ENCODE measurements at regions not wholly inside any gene's neighbourhood (a gene's known extent, or its start where the extent isn't known, plus 50 kb on each side); places are given as distances from the start of the nearest gene placed in this dataset.

DNA sequence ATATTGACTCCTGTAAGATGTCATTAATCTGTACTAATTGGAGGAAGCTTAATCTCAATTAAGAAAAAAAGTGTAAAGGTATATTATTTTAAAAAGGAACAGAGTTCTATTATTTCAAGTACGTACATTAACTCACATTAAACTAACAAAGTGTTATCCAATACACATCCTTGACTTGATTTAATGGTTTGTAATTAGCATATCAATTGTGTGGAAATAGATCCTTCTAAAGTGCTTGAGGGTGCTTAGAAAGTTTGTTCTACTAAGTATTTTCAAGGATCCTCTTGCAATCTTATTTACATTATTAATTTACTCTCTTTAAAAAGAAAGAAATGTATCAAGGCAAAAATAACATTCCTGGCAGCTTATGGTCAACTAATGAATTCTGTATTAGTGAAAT lies 720.3 kb downstream of the KCNJ3 start:
- Histone ChIP-seq H2AK9ac (replicated peaks; ENCODE audit: low read depth, low read length, poor library complexity) (no peak overlapping the region), H3K9ac (ENCODE audit: low read depth, low read length) (no peak overlapping the region), H3K36me3 (ENCODE audit: control insufficient read depth, insufficient read depth, low read length) (no peaks in the 10 kb centered on the region), H3K4me1 (ENCODE audit: control insufficient read depth, insufficient read depth, low read length) (no peaks in the 10 kb centered on the region), H2BK20ac (ENCODE audit: low read depth, low read length) (no peak overlapping the region), H2AFZ (replicated peaks; ENCODE audit: low read length, poor library complexity) (no peak overlapping the region), H3K27me3 (ENCODE audit: control insufficient read depth, insufficient read depth, low read length) (no peaks in the 10 kb centered on the region), H3K23ac (ENCODE audit: low read depth, low read length) (no peak overlapping the region), H2BK120ac (ENCODE audit: low read depth, low read length) (no peak overlapping the region), H4K20me1 (ENCODE audit: insufficient read depth, low read length) (no peaks in the 10 kb centered on the region), H4K5ac (ENCODE audit: low read depth, low read length) (no peak overlapping the region), H2AK5ac (ENCODE audit: low read depth, low read length) (no peak overlapping the region), H4K8ac (ENCODE audit: low read depth in 2 of 2, low read length in 2 of 2) (no peak overlapping the region), H3K79me1 (ENCODE audit: low read depth in 1 of 2, low read length in 2 of 2) (no peaks in the 10 kb centered on the region), H3K14ac (replicated peaks; ENCODE audit: low read depth, low read length) (no peak overlapping the region), H3K18ac (ENCODE audit: low read depth, low read length) (no peak overlapping the region), H2BK5ac (ENCODE audit: low read depth, low read length, poor library complexity, severe bottlenecking) (no peak overlapping the region), H3K4me3 (ENCODE audit: insufficient read depth, low read depth, low read length) (no peak overlapping the region), H2BK15ac (ENCODE audit: low read depth, low read length) (no peak overlapping the region), H3K9me3 (ENCODE audit: control insufficient read depth, insufficient read depth, low read length) (peaks cover 7% of the 10 kb centered on the region; the same call in 1 of the 2 replicates), H3K4me2 (ENCODE audit: low read depth, low read length) (no peak overlapping the region), H3K4ac (ENCODE audit: low read depth, low read length) (no peak overlapping the region), H4K91ac (ENCODE audit: insufficient read depth, low read depth, low read length) (no peak overlapping the region), H3K56ac (ENCODE audit: extremely low read depth, insufficient read depth, low read length) (no peak overlapping the region), H3K9me1 (ENCODE audit: insufficient read depth, low read length) (no peaks in the 10 kb centered on the region), H3K27ac (ENCODE audit: insufficient read depth, low read length) (no peak overlapping the region)
- intact Hi-C loops (cut with micrococcal nuclease) (no loop called here), in situ Hi-C loops (cut with MboI; ENCODE audit: low sequenced_read_pairs) (no loop called here), dilution Hi-C loops (cut with HindIII; ENCODE audit: low sequenced_read_pairs, unreplicated experiment) (no loop called here)
- ChIA-PET CTCF (no interaction called here), POLR2A (ENCODE audit: unreplicated experiment) (no interaction called here)
- DNase-seq = no peak
- no peak for ATAC-seq (ENCODE audit: low read depth)
- no TSS peak for BruUV-seq (replicated peaks)
- TF ChIP-seq CHD1 (IDR thresholded peaks at IDR 0.05; ENCODE audit: low read depth, low read length) (no peak), SMC3 (IDR thresholded peaks at IDR 0.05; ENCODE audit: low read depth, low read length) (no peak), MXI1 (IDR thresholded peaks at IDR 0.05; ENCODE audit: borderline replicate concordance, low read depth, low read length) (no peak)
- TF ChIP-seq, protein P1, sequence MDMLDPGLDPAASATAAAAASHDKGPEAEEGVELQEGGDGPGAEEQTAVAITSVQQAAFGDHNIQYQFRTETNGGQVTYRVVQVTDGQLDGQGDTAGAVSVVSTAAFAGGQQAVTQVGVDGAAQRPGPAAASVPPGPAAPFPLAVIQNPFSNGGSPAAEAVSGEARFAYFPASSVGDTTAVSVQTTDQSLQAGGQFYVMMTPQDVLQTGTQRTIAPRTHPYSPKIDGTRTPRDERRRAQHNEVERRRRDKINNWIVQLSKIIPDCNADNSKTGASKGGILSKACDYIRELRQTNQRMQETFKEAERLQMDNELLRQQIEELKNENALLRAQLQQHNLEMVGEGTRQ (IDR thresholded peaks at IDR 0.05; ENCODE audit: low read depth, low read length) = no peak
- WGBS, 2 experiments (ENCODE audit: extremely low coverage in 2 of 2, insufficient read length in 1 of 2) = no CpG with 5 or more reads among the region's 1 CpG

All from IMR-90 (cell line).